Effector CD4-positive, alpha-beta T cell (primary cell): ENCODE measurements at regions not wholly inside any gene's neighbourhood (a gene's known extent, or its start where the extent isn't known, plus 50 kb on each side); places are given as distances from the start of the nearest gene placed in this dataset.

Source experiments
- DNase-seq: peaks from one replicate; pipeline ENCODE4 v3.0.0-alpha.2; 2020

DNA sequence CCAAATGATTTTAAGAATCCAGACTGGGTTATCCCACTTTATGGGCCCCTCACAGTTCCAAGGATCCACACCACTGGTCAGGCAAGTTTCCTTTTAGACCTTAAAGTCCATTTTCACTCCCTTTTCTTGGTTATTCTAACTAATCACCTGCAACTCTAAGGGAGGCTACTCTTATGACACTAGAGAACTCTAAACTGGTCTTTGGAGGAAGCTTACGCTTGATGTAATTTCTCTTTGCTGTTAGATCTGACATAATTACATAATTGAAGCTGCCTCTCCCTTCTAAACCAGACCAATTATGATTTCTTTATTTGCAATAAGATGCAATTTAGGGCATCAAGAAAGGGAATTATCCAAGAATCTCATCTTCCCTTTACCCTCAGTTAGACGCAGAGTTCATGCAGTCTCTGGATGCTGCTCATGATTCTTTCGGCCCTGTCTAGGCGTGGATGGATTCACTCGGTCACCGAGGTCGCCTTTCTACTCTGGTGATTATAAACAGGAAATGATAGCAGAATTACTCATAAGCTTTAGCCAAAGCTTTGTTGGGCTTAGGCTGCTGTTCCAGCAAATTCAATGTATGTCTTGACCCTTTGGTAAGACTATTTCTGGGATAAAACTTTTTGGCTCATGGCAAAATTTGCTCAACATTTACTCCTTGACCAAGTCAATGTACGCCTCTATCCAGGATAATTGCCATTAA, 130.9 kb upstream of the PRNP start:
- no peak for DNase-seq

- DNase-seq: no peak
These were observed 131.9 kb upstream of the PRNP start for GRCh38 chr20:4554346-4554745.

DNA sequence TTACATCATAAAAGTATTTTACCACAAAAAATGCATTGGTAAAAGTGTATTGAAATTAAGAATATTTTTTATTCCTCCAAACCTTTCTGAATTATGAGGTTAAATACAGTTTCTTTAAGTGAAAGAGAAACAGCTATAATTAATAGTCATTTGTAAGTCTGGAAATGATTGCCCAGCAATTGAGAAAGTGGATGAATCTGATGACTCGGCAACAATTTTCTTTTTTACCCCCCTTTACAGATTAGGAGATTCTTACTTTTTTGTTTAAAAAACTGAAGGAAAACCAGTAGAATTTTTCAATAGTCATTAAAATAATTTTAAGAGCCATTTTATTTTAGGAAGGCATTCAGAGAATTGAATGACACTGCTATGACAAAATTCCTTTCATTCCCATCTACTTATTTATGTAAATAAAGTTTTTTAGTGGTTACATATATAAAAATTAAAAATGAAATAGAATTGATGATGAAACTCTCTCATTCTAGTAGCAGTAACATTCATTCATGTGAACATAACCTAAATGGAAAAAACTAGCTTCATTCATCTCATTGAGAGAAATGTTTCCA, 134.1 kb upstream of the PRNP start:
- DNase-seq: no peak

- DNase-seq: no peak
These were observed 135.5 kb upstream of the PRNP start for GRCh38 chr20:4550740-4551139.

DNA sequence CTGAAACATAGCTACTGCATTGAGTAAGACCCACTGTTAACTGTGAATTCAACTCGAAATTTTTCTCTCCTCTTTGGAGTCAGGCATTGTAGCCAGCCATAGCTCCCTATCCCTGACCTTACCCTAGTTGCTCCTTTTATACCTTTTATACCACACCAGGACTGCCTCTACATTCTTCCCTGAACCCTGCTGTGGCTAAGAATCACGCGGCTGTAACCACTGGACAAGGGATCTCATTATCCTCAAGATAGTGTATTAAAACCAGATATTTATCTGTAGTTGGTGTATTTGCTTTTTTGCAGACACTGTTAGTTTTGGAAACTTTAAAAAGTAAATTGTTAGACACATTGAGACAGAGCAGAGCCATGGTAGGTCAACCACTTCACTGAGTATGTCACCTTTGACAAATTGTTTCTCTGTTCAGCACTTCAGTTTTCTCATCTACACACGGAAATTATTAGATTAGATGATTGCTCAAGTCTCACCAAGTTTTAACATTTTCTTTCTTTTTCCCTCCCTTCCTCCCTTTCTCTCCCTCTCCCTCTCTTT, 136.5 kb upstream of the PRNP start:
- no peak for DNase-seq

- DNase-seq: no peak
These were observed 137.7 kb upstream of the PRNP start for GRCh38 chr20:4548552-4548951.

DNA sequence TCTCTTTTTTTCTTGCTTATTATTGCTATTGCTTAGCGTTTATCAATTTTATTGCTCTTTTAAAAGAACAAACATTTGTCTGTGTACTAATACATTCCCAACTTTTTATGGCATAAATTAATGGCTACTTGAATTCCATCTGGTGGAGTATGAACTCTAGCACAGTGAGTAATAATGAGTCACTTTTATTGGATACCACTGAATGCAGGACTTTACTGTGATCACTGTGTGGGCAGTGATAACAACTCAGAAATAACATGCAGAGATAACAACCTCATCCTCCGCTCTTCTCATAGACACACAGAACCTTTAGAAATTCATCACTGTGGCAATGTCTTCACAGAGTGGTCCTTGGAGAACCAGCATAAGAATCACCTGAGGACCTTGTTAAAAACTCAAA, 139.5 kb upstream of the PRNP start:
- no peak for DNase-seq

DNA sequence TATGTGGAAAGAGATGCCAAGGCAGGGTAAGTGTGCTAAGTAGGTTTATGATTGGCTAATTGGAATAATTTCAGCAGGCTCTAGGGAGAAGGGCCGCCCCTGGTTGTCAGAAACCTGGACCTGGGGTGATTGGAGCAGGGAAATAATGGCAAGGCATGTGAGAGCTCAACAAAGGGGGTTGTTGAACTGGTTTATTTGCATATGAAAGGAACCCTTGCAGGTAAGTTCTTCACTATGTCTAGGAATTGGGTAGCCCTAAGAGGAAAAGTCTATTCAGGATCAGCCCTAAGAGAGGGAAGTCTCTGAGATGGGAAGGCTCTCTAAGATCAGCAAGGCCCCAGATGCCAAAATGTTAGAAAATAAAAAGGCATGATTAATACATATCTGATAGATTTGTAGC, 139.9 kb upstream of the PRNP start:
- no peak for DNase-seq

DNA sequence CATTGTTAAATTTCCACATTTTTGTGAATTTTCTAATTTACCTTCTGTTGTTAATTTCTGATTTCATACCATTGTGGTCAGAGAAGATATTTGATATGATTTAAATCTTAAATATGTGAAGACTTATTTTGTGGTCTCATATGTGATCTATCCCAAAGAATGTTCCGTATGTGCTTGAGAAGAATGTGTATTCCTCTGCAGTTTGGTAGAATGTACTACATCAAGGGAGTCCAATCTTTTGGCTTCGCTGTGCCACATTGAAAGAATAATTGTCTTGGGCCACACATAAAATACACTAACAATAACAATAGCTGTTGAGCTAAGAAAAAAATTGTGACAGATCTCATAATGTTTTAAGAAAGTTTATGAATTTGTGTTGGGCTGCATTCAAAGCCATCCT, 140.7 kb upstream of the PRNP start:
- DNase-seq: no peak

DNA sequence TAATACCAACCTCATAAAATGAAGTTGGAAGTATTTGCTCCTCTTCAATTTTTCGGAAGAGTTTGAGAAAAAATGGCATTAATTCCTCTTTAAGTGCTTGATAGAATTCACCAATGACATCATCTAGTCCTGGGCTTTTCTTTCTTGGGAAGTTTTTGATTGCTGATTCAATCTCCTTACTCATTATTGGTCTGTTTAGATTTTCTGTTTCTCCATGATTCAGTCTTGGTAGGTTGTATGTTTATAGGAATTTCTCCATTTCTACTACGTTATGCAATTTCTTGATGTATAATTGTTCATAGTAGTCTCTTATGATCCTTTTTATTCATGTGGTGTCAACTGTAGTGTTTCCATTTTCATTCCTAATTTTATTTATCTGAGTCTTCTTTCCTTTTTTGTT, 141.5 kb upstream of the PRNP start:
- DNase-seq: no peak

DNA sequence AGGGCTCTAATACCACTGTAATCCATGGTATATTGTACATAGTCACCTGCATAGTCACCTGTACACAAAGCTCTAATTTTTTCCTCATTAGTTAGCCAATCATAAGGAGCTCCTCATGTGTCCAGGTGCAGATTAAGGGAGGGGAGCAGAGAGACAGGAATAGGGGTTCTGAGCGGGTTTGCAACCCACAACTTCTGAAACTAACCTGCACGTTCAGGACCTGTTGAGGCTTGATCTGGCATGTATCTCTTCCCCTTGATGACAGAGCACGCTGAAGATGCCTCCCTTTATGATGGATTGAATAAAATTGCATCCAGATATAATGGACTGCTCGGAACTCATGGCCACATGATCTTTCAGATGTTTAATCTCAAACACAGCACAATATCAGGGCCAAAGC, 144.0 kb upstream of the PRNP start:
- DNase-seq: no peak

DNA sequence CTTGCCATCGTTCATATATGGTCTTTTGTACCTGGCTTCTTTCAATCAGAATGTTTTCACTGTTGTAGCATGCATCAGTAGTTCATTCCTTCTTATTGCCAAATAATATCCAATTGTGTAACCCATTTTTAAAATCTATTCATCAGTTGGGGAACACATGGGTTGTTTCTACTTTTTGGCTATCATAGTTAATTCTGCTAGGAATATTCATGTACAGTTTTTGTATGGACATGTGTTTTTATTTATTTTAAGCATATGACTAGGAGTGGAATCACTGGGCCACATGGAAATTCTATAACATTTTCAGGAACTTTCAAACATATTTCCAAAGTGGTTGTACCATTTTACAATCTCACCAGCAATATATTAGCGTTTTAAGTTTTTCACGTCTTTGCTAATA, 151.9 kb upstream of the PRNP start:
- no peak for DNase-seq

DNA sequence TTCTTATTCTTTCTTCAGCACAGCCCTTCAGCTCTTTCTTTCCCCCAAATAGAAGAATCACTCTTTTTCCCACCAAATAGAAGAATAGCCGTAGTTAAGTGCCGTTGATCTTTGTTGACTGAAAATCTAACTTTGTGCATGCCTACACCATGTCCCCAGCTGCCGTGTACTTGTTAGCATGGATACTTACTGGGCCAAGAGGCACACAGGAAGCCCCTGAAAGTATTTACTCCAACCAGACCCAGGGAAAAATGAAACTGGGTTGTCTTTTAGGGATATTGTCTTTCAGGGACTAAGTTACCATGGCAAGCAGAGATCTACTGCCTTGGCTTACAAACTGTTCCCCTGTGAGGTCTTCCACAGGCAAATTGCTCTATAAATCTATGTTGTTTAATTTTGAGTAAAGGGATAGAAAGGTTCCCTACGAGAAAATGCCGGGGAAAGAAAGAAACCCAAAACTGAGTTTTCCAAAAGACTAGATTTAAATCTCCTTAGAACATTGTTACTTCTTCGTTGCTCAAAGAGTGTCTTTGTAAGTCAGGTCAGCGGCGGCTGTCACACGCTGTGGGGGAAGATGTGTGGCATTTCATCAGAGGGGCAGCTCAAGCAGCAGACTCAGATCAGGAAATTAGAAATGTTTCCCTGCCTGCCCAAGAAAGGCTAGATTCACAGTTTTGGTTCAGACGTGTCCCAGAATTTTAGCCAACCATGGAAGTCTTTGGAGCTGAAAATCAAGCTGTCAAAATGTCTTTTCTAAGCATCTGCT, 152.7 kb upstream of the PRNP start:
- DNase-seq: no peak

- no peak for DNase-seq
These were observed 153.5 kb upstream of the PRNP start for GRCh38 chr20:4532772-4533171.

GRCh38 chr20:4524792-4525191, 161.5 kb upstream of the PRNP start:
- no peak for DNase-seq

GRCh38 chr20:4524307-4524706, 161.9 kb upstream of the PRNP start:
- DNase-seq: no peak

DNA sequence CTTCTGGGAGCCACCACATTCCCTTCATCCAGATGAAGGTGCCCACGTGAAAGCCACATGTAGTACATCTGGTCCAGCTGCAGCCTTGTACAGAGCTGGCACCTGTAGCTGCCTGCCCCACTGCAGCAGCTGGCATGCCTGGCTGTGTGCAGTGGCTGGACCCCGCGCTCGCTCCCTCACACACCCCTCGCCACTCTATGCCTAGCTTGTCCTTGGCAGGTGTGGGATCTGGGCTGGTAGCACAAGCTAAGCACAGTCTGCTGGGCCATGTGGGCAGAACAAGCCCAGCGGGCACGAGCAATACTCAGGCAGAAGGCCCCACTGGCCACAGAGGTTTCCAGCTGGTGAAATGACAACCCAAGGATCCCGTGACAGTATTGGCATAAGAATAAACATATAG, 163.9 kb upstream of the PRNP start:
- no peak for DNase-seq

DNA sequence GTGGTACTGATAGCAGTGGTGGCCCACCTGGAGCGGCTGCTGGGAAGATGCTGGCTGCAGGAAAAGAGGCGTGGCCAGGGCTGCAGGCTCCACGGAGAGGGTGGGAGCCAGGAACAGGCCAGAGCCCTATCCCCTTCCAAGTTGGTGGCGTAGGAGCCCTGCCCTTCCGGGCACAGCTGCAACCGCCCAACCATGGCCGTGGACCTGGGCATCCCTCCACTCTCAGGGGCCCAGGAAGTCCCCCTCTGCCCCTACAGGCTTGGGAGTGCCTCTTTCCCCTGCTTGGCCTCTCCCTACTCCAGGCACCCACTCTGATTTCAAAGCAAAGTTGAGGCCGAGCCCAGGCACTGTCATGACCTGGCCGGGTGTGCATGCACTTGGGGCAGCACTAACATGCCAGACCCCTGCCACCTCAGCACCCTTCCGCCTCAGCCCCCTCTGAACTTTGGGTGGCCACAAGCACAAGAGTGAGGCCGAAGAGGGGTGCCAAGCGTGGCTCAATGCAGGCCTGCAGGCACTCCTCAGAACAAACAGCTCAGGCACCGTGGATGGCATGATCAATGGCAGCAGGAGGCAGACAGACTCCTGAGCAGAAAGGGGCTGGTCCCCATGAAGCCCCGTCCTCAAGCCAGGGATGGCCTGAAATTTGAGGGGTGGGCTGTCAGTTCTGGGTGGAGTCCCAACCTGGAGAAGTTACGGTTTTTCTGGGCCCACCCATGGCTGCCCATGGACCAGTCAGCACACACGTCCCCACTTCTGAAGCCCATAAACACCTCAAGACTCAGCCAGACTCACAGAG, 164.9 kb upstream of the PRNP start:
- no peak for DNase-seq

DNA sequence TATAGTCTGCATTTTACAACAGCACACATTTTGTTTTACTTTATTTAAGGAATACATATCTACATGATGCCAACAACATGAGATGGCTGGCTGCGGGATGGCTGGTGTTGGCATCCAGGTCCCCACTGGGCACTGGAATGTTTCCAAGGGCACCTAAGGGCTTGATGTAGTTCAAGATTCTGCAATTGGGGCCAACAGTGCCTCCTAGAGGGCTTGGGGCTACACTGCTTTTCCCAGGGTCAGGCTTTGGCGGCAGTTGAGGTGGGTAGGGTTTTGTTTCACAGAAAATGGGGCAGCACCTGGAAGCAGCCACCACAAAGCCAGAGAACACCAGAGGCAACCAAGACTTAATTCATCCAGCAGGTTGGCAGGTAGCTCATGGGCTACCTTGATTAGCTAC, 166.7 kb upstream of the PRNP start:
- no peak for DNase-seq

- DNase-seq: no peak
These were observed 169.4 kb upstream of the PRNP start for GRCh38 chr20:4516876-4517275.

- no peak for DNase-seq
These were observed 172.5 kb upstream of the PRNP start for GRCh38 chr20:4513720-4514119.

GRCh38 chr20:4512891-4513550, 173.2 kb upstream of the PRNP start:
- DNase-seq: no peak

- DNase-seq: no peak
These were observed 174.5 kb upstream of the PRNP start for GRCh38 chr20:4511776-4512175.
